22Rv1 (cell line): ENCODE measurements at regions not wholly inside any gene's neighbourhood (a gene's known extent, or its start where the extent isn't known, plus 50 kb on each side); places are given as distances from the start of the nearest gene placed in this dataset.

ENCODE experiments used
- CTCF ChIP-seq: fragments of 450-650 bp; IDR thresholded peaks from 2 replicates; pipeline ENCODE4 v1.5.1; 2017; ENCODE audit warnings: mild to moderate bottlenecking
- ZFX ChIP-seq: fragments of 450-650 bp; IDR thresholded peaks from 2 replicates; pipeline ENCODE4 v1.6.1; 2017; ENCODE audit warnings: antibody characterized with exemption, borderline replicate concordance

DNA sequence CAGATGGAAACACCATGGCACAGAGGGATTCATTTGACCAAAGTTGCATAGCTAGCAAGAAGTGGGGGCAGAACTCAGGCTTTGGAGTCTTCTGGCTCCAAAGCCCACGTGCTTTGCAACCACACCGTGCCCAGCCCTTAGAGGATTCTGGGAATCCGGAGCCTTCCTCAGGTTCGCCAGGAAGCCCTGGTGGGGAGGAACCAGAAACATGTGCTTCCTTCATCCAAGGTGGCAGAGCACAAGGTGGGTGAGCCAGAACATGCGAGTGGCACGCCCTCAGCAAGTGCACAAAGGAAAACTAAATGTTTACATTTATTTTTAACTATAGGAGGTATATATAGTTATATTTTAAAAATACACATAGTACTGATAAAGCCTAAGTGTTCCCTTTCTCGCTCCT, 151.9 kb upstream of the NECTIN1 start:
- TF ChIP-seq CTCF (no peak), ZFX (no peak)
